Endodermal cell (in vitro differentiated cells): ENCODE measurements at regions not wholly inside any gene's neighbourhood (a gene's known extent, or its start where the extent isn't known, plus 50 kb on each side); places are given as distances from the start of the nearest gene placed in this dataset.
A peak's percentile ranks its signal among the peaks of the same experiment; 100 is the strongest.

Experiments used
- DNase-seq: peaks from one replicate; pipeline ENCODE4 v3.0.0-alpha.2; 2017
- H3K27ac ChIP-seq: 2 replicates; pipeline ENCODE4 v1.5.1; 2013; ENCODE audit warnings: mild to moderate bottlenecking, low read depth, low read length, moderate library complexity
- H3K27me3 ChIP-seq: 2 replicates; pipeline ENCODE4 v1.6.1; 2013; ENCODE audit warnings: mild to moderate bottlenecking, low read length, moderate library complexity; ENCODE audit not compliant: insufficient read depth, control insufficient read depth, poor library complexity, severe bottlenecking
- H3K36me3 ChIP-seq: 2 replicates; pipeline ENCODE4 v1.7.0; 2013; ENCODE audit warnings: mild to moderate bottlenecking, low read length, moderate library complexity; ENCODE audit not compliant: control insufficient read depth, insufficient read depth
- H3K4me1 ChIP-seq: one replicate; pipeline ENCODE4 v1.7.0; 2013; ENCODE audit warnings: low read length; ENCODE audit not compliant: control insufficient read depth, insufficient read depth
- H3K4me3 ChIP-seq: 2 replicates; pipeline ENCODE4 v1.5.1; 2013; ENCODE audit warnings: mild to moderate bottlenecking, low read length, moderate library complexity
- H3K9ac ChIP-seq: 2 replicates; pipeline ENCODE4 v1.6.1; 2013; ENCODE audit warnings: mild to moderate bottlenecking, low read length, moderate library complexity; ENCODE audit not compliant: poor library complexity, severe bottlenecking; ENCODE audit errors: extremely low read depth
- H3K9me3 ChIP-seq: 2 replicates; pipeline ENCODE4 v1.6.1; 2013; ENCODE audit warnings: mild to moderate bottlenecking, low read length, moderate library complexity; ENCODE audit not compliant: control insufficient read depth
- H3K27ac Mint-ChIP-seq: 2 replicates; pipeline ENCODE4 v1.8.0; 2020; ENCODE audit warnings: mixed read lengths
- H3K27me3 Mint-ChIP-seq: 2 replicates; pipeline ENCODE4 v1.8.0; 2021; ENCODE audit warnings: mild to moderate bottlenecking, mixed read lengths; ENCODE audit not compliant: insufficient read depth
- H3K36me3 Mint-ChIP-seq: 2 replicates; pipeline ENCODE4 v1.8.0; 2020; ENCODE audit warnings: low read depth, mixed read lengths
- H3K4me1 Mint-ChIP-seq: 2 replicates; pipeline ENCODE4 v1.8.0; 2020; ENCODE audit warnings: mixed read lengths
- H3K4me3 Mint-ChIP-seq: 2 replicates; pipeline ENCODE4 v1.8.0; 2020; ENCODE audit warnings: mild to moderate bottlenecking, moderate library complexity, mixed read lengths
- H3K9me3 Mint-ChIP-seq: 2 replicates; pipeline ENCODE4 v1.8.0; 2020; ENCODE audit warnings: mild to moderate bottlenecking, mixed read lengths
- WGBS, 2 experiments: methylation state at CpG; one replicate each; pipeline versions ENCODE4 v1.1.5 to v1.1.7; 2013; ENCODE audit warnings: missing lambda C conversion rate in 2 of 2, mixed read lengths in 1 of 2; ENCODE audit not compliant: insufficient coverage in 1 of 2, insufficient read length in 1 of 2; 5-methylcytosine and 5-hydroxymethylcytosine counted together
- TF ChIP-seq, protein P1 (sequence below): fragments of 200-600 bp; sonication (generic); conservative IDR thresholded peaks from 2 replicates; pipeline ENCODE4 v1.5.0; 2021; ENCODE audit warnings: antibody characterized with exemption, mild to moderate bottlenecking

DNA sequence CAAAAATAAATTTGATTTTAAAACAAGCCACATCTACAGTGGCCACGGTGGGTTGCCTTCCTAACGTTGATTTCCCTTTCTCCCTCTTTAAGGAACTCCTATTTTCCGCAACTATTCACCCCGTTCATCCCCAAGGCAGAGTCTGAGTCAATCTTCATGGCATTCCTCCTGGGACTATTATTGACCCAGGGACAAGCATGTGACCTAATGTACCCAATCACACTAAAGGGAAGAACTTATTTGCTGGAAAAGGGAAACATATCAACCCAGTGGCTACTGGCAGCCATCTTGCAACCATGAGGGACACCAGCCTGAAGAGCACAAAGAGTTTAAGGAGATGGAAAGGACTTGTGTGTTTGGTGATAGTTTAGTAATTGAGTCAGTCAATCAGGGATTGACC lies 55.4 kb upstream of the ARHGEF3 start:
- Histone ChIP-seq H3K36me3 (no peaks in the 10 kb centered on the region), H3K4me1 (peaks cover 16% of the 10 kb centered on the region), H3K9me3 (no peaks in the 10 kb centered on the region), H3K4me3 (no peak overlapping the region), H3K27ac (no peak overlapping the region), H3K27me3 (no peaks in the 10 kb centered on the region), H3K9ac (no peak overlapping the region)
- 95 to 97% methylated on average over 4 of the region's 4 CpGs for WGBS, 2 experiments
- TF ChIP-seq, protein P1, sequence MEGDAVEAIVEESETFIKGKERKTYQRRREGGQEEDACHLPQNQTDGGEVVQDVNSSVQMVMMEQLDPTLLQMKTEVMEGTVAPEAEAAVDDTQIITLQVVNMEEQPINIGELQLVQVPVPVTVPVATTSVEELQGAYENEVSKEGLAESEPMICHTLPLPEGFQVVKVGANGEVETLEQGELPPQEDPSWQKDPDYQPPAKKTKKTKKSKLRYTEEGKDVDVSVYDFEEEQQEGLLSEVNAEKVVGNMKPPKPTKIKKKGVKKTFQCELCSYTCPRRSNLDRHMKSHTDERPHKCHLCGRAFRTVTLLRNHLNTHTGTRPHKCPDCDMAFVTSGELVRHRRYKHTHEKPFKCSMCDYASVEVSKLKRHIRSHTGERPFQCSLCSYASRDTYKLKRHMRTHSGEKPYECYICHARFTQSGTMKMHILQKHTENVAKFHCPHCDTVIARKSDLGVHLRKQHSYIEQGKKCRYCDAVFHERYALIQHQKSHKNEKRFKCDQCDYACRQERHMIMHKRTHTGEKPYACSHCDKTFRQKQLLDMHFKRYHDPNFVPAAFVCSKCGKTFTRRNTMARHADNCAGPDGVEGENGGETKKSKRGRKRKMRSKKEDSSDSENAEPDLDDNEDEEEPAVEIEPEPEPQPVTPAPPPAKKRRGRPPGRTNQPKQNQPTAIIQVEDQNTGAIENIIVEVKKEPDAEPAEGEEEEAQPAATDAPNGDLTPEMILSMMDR: no peak
- H3K27me3 Mint-ChIP-seq: no peaks in the 10 kb centered on the region
- H3K36me3 Mint-ChIP-seq: no peaks in the 10 kb centered on the region
- no peak for DNase-seq
- no peaks in the 10 kb centered on the region for H3K9me3 Mint-ChIP-seq
- no peak overlapping the region for H3K27ac Mint-ChIP-seq
- H3K4me3 Mint-ChIP-seq: no peak overlapping the region
- H3K4me1 Mint-ChIP-seq: peaks cover 46% of the 10 kb centered on the region

DNA sequence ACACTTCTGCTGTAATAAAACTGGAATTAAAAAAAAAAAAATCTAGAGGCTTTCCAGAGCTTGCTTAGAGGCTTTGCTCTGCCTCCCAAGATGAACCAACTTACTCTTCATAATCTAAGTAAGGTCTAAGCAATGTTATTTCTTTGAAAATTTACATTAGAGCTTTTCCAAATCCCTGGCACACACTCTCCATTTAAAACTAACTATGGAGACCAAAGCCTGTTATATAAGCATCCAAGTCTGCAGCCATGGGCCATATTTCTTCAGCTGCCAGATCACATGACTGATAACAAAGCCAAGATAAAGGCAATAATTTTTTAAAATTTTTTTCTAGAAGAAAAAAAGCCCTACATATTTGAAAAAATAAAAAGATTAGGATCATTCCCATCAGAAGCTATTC lies 55.0 kb upstream of the ARHGEF3 start:
- H3K4me1 ChIP-seq: peaks cover 19% of the 10 kb centered on the region
- H3K36me3 ChIP-seq: no peaks in the 10 kb centered on the region
- TF ChIP-seq, protein P1: no peak
- no peak overlapping the region for H3K27ac ChIP-seq
- H3K9me3 ChIP-seq: no peaks in the 10 kb centered on the region
- no peaks in the 10 kb centered on the region for H3K27me3 ChIP-seq
- H3K4me3 ChIP-seq: no peak overlapping the region
- no peak for DNase-seq
- H3K27me3 Mint-ChIP-seq: no peaks in the 10 kb centered on the region
- no peaks in the 10 kb centered on the region for H3K36me3 Mint-ChIP-seq
- H3K9me3 Mint-ChIP-seq: no peaks in the 10 kb centered on the region
- no peak overlapping the region for H3K9ac ChIP-seq
- no peak overlapping the region for H3K4me3 Mint-ChIP-seq
- peaks cover 45% of the 10 kb centered on the region for H3K4me1 Mint-ChIP-seq
- no peak overlapping the region for H3K27ac Mint-ChIP-seq

DNA sequence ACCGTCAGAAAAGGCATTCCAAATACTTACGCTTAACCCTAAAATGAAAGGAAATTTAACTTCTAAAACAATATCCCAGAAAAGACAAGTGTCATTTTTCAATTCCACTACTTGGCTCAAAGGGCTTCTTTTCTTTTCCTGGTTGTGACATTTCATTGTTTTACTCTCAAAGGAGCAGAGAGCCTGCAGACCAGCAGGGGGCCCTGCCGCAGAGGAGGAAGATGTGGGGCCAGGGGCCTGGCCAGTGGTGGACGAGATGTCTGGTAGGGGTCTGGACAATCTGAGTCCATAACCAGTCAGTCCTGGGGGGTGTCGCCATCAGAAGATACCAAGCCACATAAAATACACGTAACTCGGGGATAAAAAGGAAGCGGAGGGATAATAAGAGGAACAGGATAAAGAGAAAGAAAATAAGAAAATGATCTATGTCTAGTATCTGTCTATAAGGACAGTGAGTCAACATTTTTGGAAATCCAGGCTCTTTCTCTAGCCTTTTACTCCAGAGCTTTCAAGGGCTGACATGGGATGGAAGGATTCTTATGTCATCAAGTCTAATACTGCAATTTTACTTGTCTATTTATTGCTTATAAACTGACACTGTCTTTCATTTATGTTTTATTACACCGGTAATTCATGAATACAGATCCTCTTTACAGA lies 54.2 kb upstream of the ARHGEF3 start:
- no peaks in the 10 kb centered on the region for H3K9me3 ChIP-seq
- WGBS, 2 experiments: 79 to 98% methylated on average over 8 to 9 of the region's 9 CpGs
- H3K27ac ChIP-seq: no peak overlapping the region
- peak overlapping the region; percentile 28 for H3K27ac Mint-ChIP-seq
- H3K4me1 Mint-ChIP-seq: peaks cover 41% of the 10 kb centered on the region
- no peaks in the 10 kb centered on the region for H3K27me3 ChIP-seq
- no peaks in the 10 kb centered on the region for H3K36me3 ChIP-seq
- peaks cover 17% of the 10 kb centered on the region for H3K4me1 ChIP-seq
- no peaks in the 10 kb centered on the region for H3K9me3 Mint-ChIP-seq
- H3K27me3 Mint-ChIP-seq: no peaks in the 10 kb centered on the region
- DNase-seq: peak; percentile 84
- TF ChIP-seq, protein P1: peak; percentile 83
- H3K36me3 Mint-ChIP-seq: no peaks in the 10 kb centered on the region
- no peak overlapping the region for H3K9ac ChIP-seq
- H3K4me3 Mint-ChIP-seq: no peak overlapping the region
- no peak overlapping the region for H3K4me3 ChIP-seq
